Smooth muscle cell (in vitro differentiated cells): ENCODE measurements at regions not wholly inside any gene's neighbourhood (a gene's known extent, or its start where the extent isn't known, plus 50 kb on each side); places are given as distances from the start of the nearest gene placed in this dataset.
"Not testable (repeated sequence)": the region's sequence is repeated elsewhere in the genome, so short reads cannot be mapped to it uniquely, and the experiment has no call there.

ENCODE experiments used
- DNase-seq: peaks from one replicate; lab custom pipeline; 2025; ENCODE audit not compliant: unreplicated experiment; lab: John Stamatoyannopoulos, UW
- H2AFZ ChIP-seq: fragments of 200-600 bp; sonication (generic); 2 replicates; pipeline ENCODE4 v1.6.0; 2016; ENCODE audit warnings: antibody characterized with exemption, low read depth, mild to moderate bottlenecking
- H3F3A ChIP-seq: fragments of 200-600 bp; sonication (generic); 2 replicates; pipeline ENCODE4 v1.6.0; 2017; ENCODE audit warnings: antibody characterized with exemption, low read depth
- H3K27ac ChIP-seq: fragments of 200-600 bp; sonication (generic); 2 replicates; pipeline ENCODE4 v1.5.1; 2016; ENCODE audit warnings: low read depth, mild to moderate bottlenecking
- H3K27me3 ChIP-seq: fragments of 200-600 bp; sonication (generic); 2 replicates; pipeline ENCODE4 v1.6.1; 2016; ENCODE audit warnings: low read depth, mild to moderate bottlenecking
- H3K36me3 ChIP-seq: fragments of 200-600 bp; sonication (generic); 2 replicates; pipeline ENCODE4 v1.5.1; 2016; ENCODE audit warnings: low read depth
- H3K4me1 ChIP-seq: fragments of 200-600 bp; sonication (generic); 2 replicates; pipeline ENCODE4 v1.5.1; 2016; ENCODE audit warnings: low read depth
- H3K4me2 ChIP-seq: fragments of 200-600 bp; sonication (generic); 2 replicates; pipeline ENCODE4 v1.6.0; 2016; ENCODE audit warnings: mild to moderate bottlenecking
- H3K4me3 ChIP-seq: fragments of 200-600 bp; sonication (generic); 2 replicates; pipeline ENCODE4 v1.5.1; 2016; ENCODE audit warnings: mild to moderate bottlenecking
- H3K79me2 ChIP-seq: fragments of 200-600 bp; sonication (generic); 2 replicates; pipeline ENCODE4 v1.6.0; 2016; ENCODE audit warnings: low read depth, mild to moderate bottlenecking
- H3K9ac ChIP-seq: fragments of 200-600 bp; sonication (generic); 2 replicates; pipeline ENCODE4 v1.6.0; 2016; ENCODE audit warnings: low read depth
- H3K9me3 ChIP-seq: fragments of 200-600 bp; sonication (generic); replicated peaks from 2 replicates; pipeline ENCODE4 v1.5.1; 2016; ENCODE audit warnings: low read depth
- H4K20me1 ChIP-seq: fragments of 200-600 bp; sonication (generic); 2 replicates; pipeline ENCODE4 v1.6.0; 2016; ENCODE audit warnings: low read depth
- CTCF ChIP-seq: fragments of 200-600 bp; sonication (generic); IDR thresholded peaks from 2 replicates; pipeline ENCODE4 v1.5.1; 2017; ENCODE audit warnings: borderline replicate concordance, mild to moderate bottlenecking, antibody characterized with exemption; ENCODE audit not compliant: insufficient read depth, poor library complexity, severe bottlenecking
- WGBS: methylation state at CpG from one replicate; pipeline ENCODE4 v1.1.7; 2016; ENCODE audit warnings: low lambda C conversion rate; 5-methylcytosine and 5-hydroxymethylcytosine counted together

- no peaks in the 10 kb centered on the region for H4K20me1 ChIP-seq
- no peaks in the 10 kb centered on the region for H3K36me3 ChIP-seq
- TF ChIP-seq CTCF: no peak
- no peak overlapping the region for H2AFZ ChIP-seq
- H3F3A ChIP-seq: no peaks in the 10 kb centered on the region
- no peaks in the 10 kb centered on the region for H3K27me3 ChIP-seq
- DNase-seq: no peak
- H3K4me1 ChIP-seq: peaks cover 3% of the 10 kb centered on the region
- H3K79me2 ChIP-seq: no peaks in the 10 kb centered on the region
- no peak overlapping the region for H3K9ac ChIP-seq
- no peaks in the 10 kb centered on the region for H3K9me3 ChIP-seq
- H3K27ac ChIP-seq: peak overlapping the region; percentile 41
- WGBS: 44% methylated on average over 3 of the region's 3 CpGs
- peak overlapping the region; percentile 5 for H3K4me2 ChIP-seq
- no peak overlapping the region for H3K4me3 ChIP-seq
These were observed 626.6 kb downstream of the MID1IP1 start for GRCh38 chrX:39427906-39428305.

- Histone ChIP-seq H3F3A (no peaks in the 10 kb centered on the region), H2AFZ (no peak overlapping the region), H3K27me3 (no peaks in the 10 kb centered on the region), H3K9ac (no peak overlapping the region), H3K4me1 (peaks cover 3% of the 10 kb centered on the region), H3K4me3 (no peak overlapping the region), H3K4me2 (no peak overlapping the region), H3K9me3 (no peaks in the 10 kb centered on the region), H3K27ac (no peak overlapping the region), H4K20me1 (no peaks in the 10 kb centered on the region), H3K36me3 (no peaks in the 10 kb centered on the region), H3K79me2 (no peaks in the 10 kb centered on the region)
- no peak for DNase-seq
- no peak for TF ChIP-seq CTCF
- 88% methylated on average over 5 of the region's 5 CpGs for WGBS
These were observed 629.3 kb downstream of the MID1IP1 start for GRCh38 chrX:39430551-39430950.

GRCh38 chrX:39431893-39432292 lies 630.6 kb downstream of the MID1IP1 start:
- H3K9me3 ChIP-seq: no peaks in the 10 kb centered on the region
- DNase-seq: no peak
- H3K4me3 ChIP-seq: no peak overlapping the region
- no peak overlapping the region for H2AFZ ChIP-seq
- no peak overlapping the region for H3K9ac ChIP-seq
- no peak overlapping the region for H3K27ac ChIP-seq
- WGBS: 28% methylated on average over 2 of the region's 2 CpGs
- TF ChIP-seq CTCF: no peak
- H3K79me2 ChIP-seq: no peaks in the 10 kb centered on the region
- H3F3A ChIP-seq: no peaks in the 10 kb centered on the region
- no peaks in the 10 kb centered on the region for H4K20me1 ChIP-seq
- no peaks in the 10 kb centered on the region for H3K27me3 ChIP-seq
- no peaks in the 10 kb centered on the region for H3K36me3 ChIP-seq
- no peak overlapping the region for H3K4me2 ChIP-seq
- H3K4me1 ChIP-seq: peaks cover 3% of the 10 kb centered on the region

- H3F3A ChIP-seq, H3K9ac ChIP-seq, H4K20me1 ChIP-seq, DNase-seq, H3K9me3 ChIP-seq, H3K27ac ChIP-seq, H2AFZ ChIP-seq, H3K36me3 ChIP-seq, H3K4me3 ChIP-seq, H3K27me3 ChIP-seq, H3K4me1 ChIP-seq, H3K79me2 ChIP-seq: not testable (repeated sequence)
- WGBS: 41% methylated on average over 5 of the region's 5 CpGs
- peak overlapping the region; percentile 9 for H3K4me2 ChIP-seq
These were observed 633.4 kb downstream of the MID1IP1 start for GRCh38 chrX:39434671-39435070.

GRCh38 chrX:39436538-39436937 lies 635.3 kb downstream of the MID1IP1 start:
- 81% methylated on average over 4 of the region's 4 CpGs for WGBS
- not testable (repeated sequence) for DNase-seq, H3K27ac ChIP-seq

More at GRCh38 chrX:39436538-39436937, 635.3 kb downstream of the MID1IP1 start:
- H3K4me1 ChIP-seq, H3K9ac ChIP-seq, H2AFZ ChIP-seq, H3K36me3 ChIP-seq, H3K79me2 ChIP-seq, H3K4me2 ChIP-seq, H3K9me3 ChIP-seq, H3K4me3 ChIP-seq, H4K20me1 ChIP-seq, H3F3A ChIP-seq, H3K27me3 ChIP-seq: not testable (repeated sequence)
